ENCODE measurements at regions not wholly inside any gene's neighbourhood (a gene's known extent, or its start where the extent isn't known, plus 50 kb on each side); places are given as distances from the start of the nearest gene placed in this dataset.

GRCh38 chr3:127371334-127371733, 83.5 kb upstream of the PRR20G start:
- TF ChIP-seq CTCF (IDR thresholded peaks at IDR 0.05) (no peak), NFE2L1 (CRISPR knock-in tag; IDR thresholded peaks at IDR 0.05) (no peak), ZNF512 (CRISPR knock-in tag; IDR thresholded peaks at IDR 0.05; ENCODE audit: borderline replicate concordance) (no peak), TEAD4 (CRISPR knock-in tag; IDR thresholded peaks at IDR 0.05) (no peak)

Data from WTC11 (cell line).